ENCODE measurements at regions not wholly inside any gene's neighbourhood (a gene's known extent, or its start where the extent isn't known, plus 50 kb on each side); places are given as distances from the start of the nearest gene placed in this dataset.

- no peak for DNase-seq
- Histone ChIP-seq H3K4me1 (no peaks in the 10 kb centered on the region), H3K9me3 (no peaks in the 10 kb centered on the region), H3K27me3 (no peaks in the 10 kb centered on the region), H3K27ac (no peak overlapping the region), H3K9ac (ENCODE audit: low read depth in 2 of 2, low read length in 2 of 2) (no peak overlapping the region), H3K36me3 (no peaks in the 10 kb centered on the region), H3K4me3 (no peak overlapping the region)
- TF ChIP-seq CTCF (IDR thresholded peaks at IDR 0.05), result no peak
- intact Hi-C loops (cut with DNase I), result no loop called here
Measured at GRCh38 chr5:74309050-74309449, 331.5 kb downstream of the ENC1 start.

- Histone ChIP-seq H3K4me1 (no peaks in the 10 kb centered on the region), H3K27me3 (no peaks in the 10 kb centered on the region), H3K4me3 (no peak overlapping the region), H3K36me3 (no peaks in the 10 kb centered on the region), H3K9ac (ENCODE audit: low read depth in 2 of 2, low read length in 2 of 2) (no peak overlapping the region), H3K9me3 (no peaks in the 10 kb centered on the region), H3K27ac (no peak overlapping the region)
- DNase-seq, result no peak
- intact Hi-C loops (cut with DNase I), result no loop called here
- TF ChIP-seq CTCF (IDR thresholded peaks at IDR 0.05), result no peak
Measured at GRCh38 chr5:74306845-74307244, 333.7 kb downstream of the ENC1 start.

- no peak for TF ChIP-seq CTCF (IDR thresholded peaks at IDR 0.05)
- intact Hi-C loops (cut with DNase I), result no loop called here
- DNase-seq, result no peak
- no peaks in the 10 kb centered on the region for H3K27me3 ChIP-seq
- no peaks in the 10 kb centered on the region for H3K9me3 ChIP-seq
- no peaks in the 10 kb centered on the region for H3K36me3 ChIP-seq
- H3K9ac ChIP-seq (ENCODE audit: low read depth in 2 of 2, low read length in 2 of 2), result no peak overlapping the region
- no peak overlapping the region for H3K4me3 ChIP-seq
- H3K4me1 ChIP-seq, result no peaks in the 10 kb centered on the region
- no peak overlapping the region for H3K27ac ChIP-seq
Measured at GRCh38 chr5:74304536-74304935, 336.0 kb downstream of the ENC1 start.

- Histone ChIP-seq H3K36me3 (no peaks in the 10 kb centered on the region), H3K4me1 (no peaks in the 10 kb centered on the region), H3K4me3 (no peak overlapping the region), H3K27ac (no peak overlapping the region), H3K27me3 (no peaks in the 10 kb centered on the region), H3K9ac (ENCODE audit: low read depth in 2 of 2, low read length in 2 of 2) (no peak overlapping the region), H3K9me3 (no peaks in the 10 kb centered on the region)
- intact Hi-C loops (cut with DNase I), result no loop called here
- TF ChIP-seq CTCF (IDR thresholded peaks at IDR 0.05), result no peak
- DNase-seq, result no peak
Measured at GRCh38 chr5:74303578-74303977, 336.9 kb downstream of the ENC1 start.

GRCh38 chr5:74301576-74301975, 339.0 kb downstream of the ENC1 start:
- intact Hi-C loops (cut with DNase I), result no loop called here
- no peak for DNase-seq
- Histone ChIP-seq H3K4me1 (no peaks in the 10 kb centered on the region), H3K4me3 (no peak overlapping the region), H3K9me3 (no peaks in the 10 kb centered on the region), H3K27me3 (no peaks in the 10 kb centered on the region), H3K9ac (ENCODE audit: low read depth in 2 of 2, low read length in 2 of 2) (no peak overlapping the region), H3K27ac (no peak overlapping the region), H3K36me3 (no peaks in the 10 kb centered on the region)
- no peak for TF ChIP-seq CTCF (IDR thresholded peaks at IDR 0.05)

All from colonic mucosa (tissue), 4 donors.